GM21619 (cell line): ENCODE measurements at regions not wholly inside any gene's neighbourhood (a gene's known extent, or its start where the extent isn't known, plus 50 kb on each side); places are given as distances from the start of the nearest gene placed in this dataset.

Source experiments
- ATAC-seq: cut with Tn5 transposase; IDR thresholded peaks from one replicate; pipeline ENCODE4 v1.9.1; 2021; ENCODE audit not compliant: unreplicated experiment

- ATAC-seq: no peak
Measured at GRCh38 chr11:79594834-79595233, 154.0 kb upstream of the TENM4 start.

- ATAC-seq: no peak
Measured at GRCh38 chr11:79592824-79593223, 152.0 kb upstream of the TENM4 start.

GRCh38 chr11:79592406-79592805 lies 151.6 kb upstream of the TENM4 start:
- ATAC-seq: no peak

GRCh38 chr11:79582434-79582833 lies 141.6 kb upstream of the TENM4 start:
- ATAC-seq: no peak

- ATAC-seq: no peak
Measured at GRCh38 chr11:79579063-79579462, 138.2 kb upstream of the TENM4 start.

- no peak for ATAC-seq
Measured at GRCh38 chr11:79578116-79578515, 137.3 kb upstream of the TENM4 start.

- ATAC-seq: no peak
Measured at GRCh38 chr11:79575701-79576100, 134.9 kb upstream of the TENM4 start.

- no peak for ATAC-seq
Measured at GRCh38 chr11:79570104-79570503, 129.3 kb upstream of the TENM4 start.

- ATAC-seq: no peak
Measured at GRCh38 chr11:79564288-79564925, 123.6 kb upstream of the TENM4 start.

- no peak for ATAC-seq
Measured at GRCh38 chr11:79561496-79561895, 120.7 kb upstream of the TENM4 start.

GRCh38 chr11:79550809-79551208 lies 110.0 kb upstream of the TENM4 start:
- ATAC-seq: no peak

- no peak for ATAC-seq
Measured at GRCh38 chr11:79547256-79547655, 106.4 kb upstream of the TENM4 start.

- no peak for ATAC-seq
Measured at GRCh38 chr11:79546351-79546750, 105.5 kb upstream of the TENM4 start.

- no peak for ATAC-seq
Measured at GRCh38 chr11:79544361-79544760, 103.5 kb upstream of the TENM4 start.

- no peak for ATAC-seq
Measured at GRCh38 chr11:79543101-79543500, 102.3 kb upstream of the TENM4 start.

GRCh38 chr11:79541466-79541865 lies 100.6 kb upstream of the TENM4 start:
- no peak for ATAC-seq

GRCh38 chr11:79538775-79539174 lies 97.9 kb upstream of the TENM4 start:
- ATAC-seq: no peak

GRCh38 chr11:79536155-79536917 lies 95.5 kb upstream of the TENM4 start:
- no peak for ATAC-seq

GRCh38 chr11:79535606-79536005 lies 94.8 kb upstream of the TENM4 start:
- ATAC-seq: no peak

GRCh38 chr11:79525257-79525656 lies 84.4 kb upstream of the TENM4 start:
- ATAC-seq: no peak

GRCh38 chr11:79522626-79523025 lies 81.8 kb upstream of the TENM4 start:
- no peak for ATAC-seq

GRCh38 chr11:79520086-79520485 lies 79.3 kb upstream of the TENM4 start:
- no peak for ATAC-seq

GRCh38 chr11:79515781-79516180 lies 75.0 kb upstream of the TENM4 start:
- ATAC-seq: no peak
